ENCODE measurements at regions not wholly inside any gene's neighbourhood (a gene's known extent, or its start where the extent isn't known, plus 50 kb on each side); places are given as distances from the start of the nearest gene placed in this dataset.

GRCh38 chr10:130985158-130985753 is 326.3 kb downstream of the TCERG1L start:
- peak; percentile 30 for DNase-seq

GRCh38 chr10:130986846-130987245 is 324.7 kb downstream of the TCERG1L start:
- DNase-seq = no peak

GRCh38 chr10:130987401-130987800 is 324.1 kb downstream of the TCERG1L start:
- no peak for DNase-seq

- no peak for DNase-seq
These were observed 321.8 kb downstream of the TCERG1L start for GRCh38 chr10:130989670-130990232.

- DNase-seq = no peak
These were observed 321.0 kb downstream of the TCERG1L start for GRCh38 chr10:130990486-130990885.

- DNase-seq = no peak
These were observed 318.6 kb downstream of the TCERG1L start for GRCh38 chr10:130992802-130993523.

GRCh38 chr10:130993612-130994011 is 317.9 kb downstream of the TCERG1L start:
- DNase-seq = no peak

GRCh38 chr10:130994191-130994590 is 317.3 kb downstream of the TCERG1L start:
- DNase-seq = no peak

GRCh38 chr10:130994845-130995244 is 316.7 kb downstream of the TCERG1L start:
- DNase-seq = no peak

GRCh38 chr10:130997267-130998045 is 314.1 kb downstream of the TCERG1L start:
- no peak for DNase-seq

- no peak for DNase-seq
These were observed 313.5 kb downstream of the TCERG1L start for GRCh38 chr10:130998046-130998435.

- no peak for DNase-seq
These were observed 312.9 kb downstream of the TCERG1L start for GRCh38 chr10:130998642-130999041.

GRCh38 chr10:130999376-131000202 is 311.9 kb downstream of the TCERG1L start:
- no peak for DNase-seq

GRCh38 chr10:131000244-131000643 is 311.3 kb downstream of the TCERG1L start:
- DNase-seq = no peak

GRCh38 chr10:131000743-131001142 is 310.8 kb downstream of the TCERG1L start:
- DNase-seq = no peak

- DNase-seq = no peak
These were observed 310.1 kb downstream of the TCERG1L start for GRCh38 chr10:131001438-131001837.

GRCh38 chr10:131002031-131002861 is 309.3 kb downstream of the TCERG1L start:
- DNase-seq = no peak

- DNase-seq = no peak
These were observed 308.1 kb downstream of the TCERG1L start for GRCh38 chr10:131003455-131003854.

GRCh38 chr10:131004276-131004675 is 307.2 kb downstream of the TCERG1L start:
- no peak for DNase-seq

- no peak for DNase-seq
These were observed 304.9 kb downstream of the TCERG1L start for GRCh38 chr10:131006458-131007256.

GRCh38 chr10:131009791-131010190 is 301.7 kb downstream of the TCERG1L start:
- DNase-seq = no peak

All from retina (tissue), 1 donor.